HCT116 (cell line): ENCODE measurements at regions not wholly inside any gene's neighbourhood (a gene's known extent, or its start where the extent isn't known, plus 50 kb on each side); places are given as distances from the start of the nearest gene placed in this dataset.

ENCODE experiments used
- ATAC-seq: fragments of 200-7000 bp; cut with Tn5 transposase; 2 replicates; pipeline ENCODE4 v1.9.1; 2020; ENCODE audit warnings: mild to moderate bottlenecking, moderate library complexity
- BruUV-seq: library from RNA; stranded (reverse); fragments of 400-500 nt; replicated peaks from 2 replicates; lab custom pipeline; 2021; lab: Mats Ljungman, UMichigan
- CTCF ChIA-PET: fragments of 300-600 bp; sonication (Branson Sonifier 250); formaldehyde crosslinking; loops from one replicate; lab custom pipeline; 2021; ENCODE audit warnings: antibody characterized with exemption; lab: Charles Lee
- POLR2A ChIA-PET: fragments of 300-600, 350-600 bp; sonication (Branson Sonifier 250); formaldehyde crosslinking; loops from one replicate; lab custom pipeline; 2021; ENCODE audit warnings: antibody characterized with exemption; lab: Charles Lee
- RAD21 ChIA-PET, 2 experiments: fragments of 300-600 bp; sonication (Branson Sonifier 250); formaldehyde crosslinking; loops; one replicate each; lab custom pipeline; 2023; ENCODE audit warnings: low total read pairs in 2 of 2; ENCODE audit not compliant: uncharacterized antibody in 2 of 2, unreplicated experiment in 2 of 2, low non-redundant PET in 1 of 2; lab: Charles Lee
- DNase-seq: peaks from one replicate; pipeline ENCODE4 v3.0.0-alpha.2; 2010; ENCODE audit warnings: low read depth, low spot score
- H2AFZ ChIP-seq: fragments of 200-600 bp; shearing (Covaris generic), sonication (generic); 2 replicates; pipeline ENCODE4 v1.6.1; 2017; ENCODE audit warnings: low read depth, mixed run types, mixed read lengths, antibody characterized with exemption, low read length; ENCODE audit not compliant: poor library complexity, severe bottlenecking
- H3K27ac ChIP-seq: 2 replicates; pipeline ENCODE4 v1.5.1; 2012; ENCODE audit warnings: low read depth, low read length
- H3K27me3 ChIP-seq: fragments of 200-600 bp; sonication (generic); 2 replicates; pipeline ENCODE4 v1.6.1; 2016; ENCODE audit warnings: mixed run types, low read length, mixed read lengths; ENCODE audit not compliant: insufficient read depth
- H3K36me3 ChIP-seq, 2 experiments: fragments of 200-500 bp in 1 of 2; fragments of 200-600 bp in 1 of 2; sonication (Bioruptor generic) in 1 of 2; sonication (generic) in 1 of 2; 2 replicates each; pipeline versions ENCODE4 v1.5.1 to v1.6.1; 2014 to 2016; ENCODE audit warnings: low read length in 2 of 2, inconsistent platforms in 1 of 2, mixed read lengths in 1 of 2, mixed run types in 1 of 2; ENCODE audit not compliant: insufficient read depth in 2 of 2, control insufficient read depth in 1 of 2
- H3K4me1 ChIP-seq, 2 experiments: fragments of 200-600 bp in 1 of 2; sonication (generic) in 1 of 2; 2 replicates each; pipeline versions ENCODE4 v1.5.1 to v1.6.1; 2012 to 2017; ENCODE audit warnings: low read length in 2 of 2, inconsistent platforms in 1 of 2, mild to moderate bottlenecking in 1 of 2, mixed read lengths in 1 of 2, mixed run types in 1 of 2, moderate library complexity in 1 of 2; ENCODE audit not compliant: insufficient read depth in 2 of 2, control insufficient read depth in 1 of 2
- H3K4me2 ChIP-seq: fragments of 200-600 bp; sonication (generic); 2 replicates; pipeline ENCODE4 v1.6.1; 2017; ENCODE audit warnings: mixed run types, low read length, mixed read lengths
- H3K4me3 ChIP-seq, 2 experiments: fragments of 200-600 bp in 1 of 2; sonication (generic) in 1 of 2; replicated peaks in 1 of 2; 2 replicates each; pipeline ENCODE4 v1.5.1; 2011 to 2016; ENCODE audit warnings: low read length in 2 of 2, control low read depth in 1 of 2, low read depth in 1 of 2, mild to moderate bottlenecking in 1 of 2, mixed read lengths in 1 of 2, mixed run types in 1 of 2
- H3K79me2 ChIP-seq: fragments of 200-600 bp; sonication (generic); 2 replicates; pipeline ENCODE4 v1.6.1; 2017; ENCODE audit warnings: mild to moderate bottlenecking, mixed run types, low read length, moderate library complexity, mixed read lengths; ENCODE audit not compliant: insufficient read depth
- H3K9ac ChIP-seq: fragments of 200-600 bp; sonication (generic); 2 replicates; pipeline ENCODE4 v1.6.1; 2016; ENCODE audit warnings: low read length, mixed read lengths
- H3K9me2 ChIP-seq: fragments of 200-600 bp; sonication (generic), shearing (Covaris generic); 2 replicates; pipeline ENCODE4 v1.6.1; 2017; ENCODE audit warnings: mixed run types, mild to moderate bottlenecking, moderate library complexity; ENCODE audit not compliant: insufficient read depth
- H3K9me3 ChIP-seq, 2 experiments: fragments of 200-500 bp in 1 of 2; fragments of 200-600 bp in 1 of 2; sonication (Bioruptor generic) in 1 of 2; sonication (generic) in 1 of 2; 2 replicates each; pipeline ENCODE4 v1.6.1; 2014 to 2017; ENCODE audit warnings: low read length in 2 of 2, mixed read lengths in 2 of 2, inconsistent platforms in 1 of 2, low read depth in 1 of 2, mild to moderate bottlenecking in 1 of 2, mixed run types in 1 of 2, moderate library complexity in 1 of 2; ENCODE audit not compliant: control insufficient read depth in 1 of 2, insufficient read depth in 1 of 2
- H4K20me1 ChIP-seq: fragments of 200-600 bp; sonication (generic), shearing (Covaris generic); 2 replicates; pipeline ENCODE4 v1.6.1; 2017; ENCODE audit warnings: mixed run types, mild to moderate bottlenecking, moderate library complexity; ENCODE audit not compliant: insufficient read depth
- ATF3 ChIP-seq: IDR thresholded peaks from 2 replicates; pipeline ENCODE4 v1.6.1; 2012
- CBX3 ChIP-seq: IDR thresholded peaks from 2 replicates; pipeline ENCODE4 v1.6.1; 2012; ENCODE audit warnings: low read depth
- CTCF ChIP-seq, 3 experiments: fragments of 200-600 bp in 1 of 3; sonication (generic) in 1 of 3; IDR thresholded peaks in 2 of 3; conservative IDR thresholded peaks in 1 of 3; 2 replicates each; pipeline ENCODE4 v1.5.1; 2012 to 2017; ENCODE audit warnings: low read depth in 2 of 3, low read length in 2 of 3, antibody characterized with exemption in 1 of 3, borderline replicate concordance in 1 of 3, control low read depth in 1 of 3, mild to moderate bottlenecking in 1 of 3, mixed read lengths in 1 of 3, mixed run types in 1 of 3, moderate library complexity in 1 of 3; ENCODE audit not compliant: insufficient read depth in 1 of 3
- EZH2 ChIP-seq: fragments of 200-600 bp; sonication (generic); IDR thresholded peaks from 2 replicates; pipeline ENCODE4 v1.6.1; 2017; ENCODE audit warnings: antibody characterized with exemption, mixed run types
- EZH2phosphoT487 ChIP-seq: fragments of 200-600 bp; IDR thresholded peaks from 2 replicates; pipeline ENCODE4 v1.6.1; 2018; ENCODE audit warnings: antibody characterized with exemption, borderline replicate concordance
- MAX ChIP-seq: IDR thresholded peaks from 2 replicates; pipeline ENCODE4 v1.6.1; 2012
- RAD21 ChIP-seq: IDR thresholded peaks from 2 replicates; pipeline ENCODE4 v1.6.1; 2012; ENCODE audit warnings: low read depth, mild to moderate bottlenecking
- SIN3A ChIP-seq: IDR thresholded peaks from 2 replicates; pipeline ENCODE4 v1.6.1; 2012; ENCODE audit warnings: low read depth
- SP1 ChIP-seq: IDR thresholded peaks from 2 replicates; pipeline ENCODE4 v1.6.1; 2012; ENCODE audit warnings: low read depth
- YY1 ChIP-seq: IDR thresholded peaks from 2 replicates; pipeline ENCODE4 v1.6.1; 2011; ENCODE audit warnings: low read length, low read depth, moderate library complexity, mild to moderate bottlenecking; ENCODE audit not compliant: insufficient replicate concordance; ENCODE audit errors: extremely low read depth
- ZNF274 ChIP-seq: fragments of 200-500 bp; sonication (Bioruptor generic); IDR thresholded peaks from 2 replicates; pipeline ENCODE4 v1.6.1; 2014; ENCODE audit warnings: mild to moderate bottlenecking, low read depth, low read length, inconsistent platforms
- intact Hi-C: fragments of 100-400 bp; cut with micrococcal nuclease; formaldehyde crosslinking; loops from 2 replicates; pipeline ENCODE4 v1.10.0; 2022

- no peak overlapping the region for H3K4me2 ChIP-seq
- H3K9me2 ChIP-seq: no peaks in the 10 kb centered on the region
- RAD21 ChIA-PET: no interaction called here
- intact Hi-C loops: no loop called here
- no peaks in the 10 kb centered on the region for H3K27me3 ChIP-seq
- no peak overlapping the region for H3K4me3 ChIP-seq
- CTCF ChIA-PET: no interaction called here
- H4K20me1 ChIP-seq: no peaks in the 10 kb centered on the region
- POLR2A ChIA-PET: no interaction called here
- no peaks in the 10 kb centered on the region for H3K79me2 ChIP-seq
- no TSS peak for BruUV-seq
- H2AFZ ChIP-seq: no peak overlapping the region
- H3K36me3 ChIP-seq: no peaks in the 10 kb centered on the region
- H3K9me3 ChIP-seq: no peaks in the 10 kb centered on the region
- H3K9ac ChIP-seq: no peak overlapping the region
- TF ChIP-seq ZNF274 (no peak), SP1 (no peak), EZH2 (no peak), SIN3A (no peak), MAX (no peak), EZH2phosphoT487 (no peak), CTCF (IDR thresholded peaks at IDR 0.05 in 2 of 3, conservative IDR thresholded peaks at IDR 0.05 in 1 of 3; ENCODE audit: borderline replicate concordance in 1 of 3, insufficient read depth in 1 of 3, low read depth in 2 of 3, low read length in 2 of 3) (no peak), CBX3 (no peak), YY1 (no peak), RAD21 (no peak), ATF3 (no peak)
- ATAC-seq (no peak), DNase-seq (no peak)
- H3K4me1 ChIP-seq: no peaks in the 10 kb centered on the region
- no peak overlapping the region for H3K27ac ChIP-seq
Measured at GRCh38 chr5:72032788-72033187, 74.5 kb upstream of the MAP1B start.
